ENCODE measurements at regions not wholly inside any gene's neighbourhood (a gene's known extent, or its start where the extent isn't known, plus 50 kb on each side); places are given as distances from the start of the nearest gene placed in this dataset.

GRCh38 chr14:24693353-24693737, 59.4 kb upstream of the GZMB start:
- no peak for DNase-seq (ENCODE audit: low read depth in 2 of 2)

- DNase-seq (ENCODE audit: low read depth in 2 of 2) = no peak
Measured at GRCh38 chr14:24692382-24693352, 58.7 kb upstream of the GZMB start.

- no peak for DNase-seq (ENCODE audit: low read depth in 2 of 2)
Measured at GRCh38 chr14:24690492-24690891, 56.5 kb upstream of the GZMB start.

DNA sequence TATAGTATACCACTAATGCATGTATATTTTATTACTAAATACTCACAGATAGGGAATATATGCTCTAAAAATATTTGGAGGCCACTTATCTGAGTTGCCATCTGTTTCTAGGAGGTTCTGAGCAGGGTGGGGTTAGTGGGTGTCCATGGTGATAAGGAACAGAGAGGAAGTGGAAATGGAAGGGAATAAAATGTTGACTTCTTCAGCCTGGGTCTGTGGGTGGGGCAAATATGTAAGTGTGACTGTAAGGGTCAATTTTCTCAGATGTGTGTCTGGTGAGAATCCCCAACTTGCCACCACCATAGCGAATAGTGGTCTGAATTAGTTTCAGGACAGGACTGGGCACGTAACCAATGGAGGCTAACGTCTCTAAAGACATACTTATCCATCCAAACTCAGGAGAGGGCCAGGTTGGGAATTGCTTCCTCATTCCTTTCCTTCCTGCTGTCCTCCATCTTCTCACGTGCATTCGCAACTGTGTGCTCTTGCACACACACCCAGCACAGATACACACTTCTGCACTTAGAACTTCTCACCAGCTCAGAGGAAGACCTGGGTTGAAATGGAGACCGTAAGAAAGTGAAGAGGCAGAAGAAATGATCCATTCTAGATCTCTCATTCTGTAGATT, 54.2 kb upstream of the GZMB start:
- DNase-seq (ENCODE audit: low read depth in 2 of 2) = no peak
